Esophagus muscularis mucosa (tissue), 4 donors: ENCODE measurements at regions not wholly inside any gene's neighbourhood (a gene's known extent, or its start where the extent isn't known, plus 50 kb on each side); places are given as distances from the start of the nearest gene placed in this dataset.

Source experiments
- DNase-seq: peaks from one replicate; pipeline ENCODE4 v3.0.0-alpha.2; 2017; ENCODE audit errors: extremely low spot score
- H3K27ac ChIP-seq, 4 donors: fragments of 200-600 bp; sonication (generic); replicated peaks in 1 of 4; 1 replicate in 3 of 4; 2 replicates in 1 of 4; pipeline ENCODE4 v1.5.1; 2016 to 2019; ENCODE audit warnings: mild to moderate bottlenecking in 1 of 4
- H3K27me3 ChIP-seq, 4 donors: fragments of 200-600 bp; sonication (generic); one replicate each; pipeline versions ENCODE4 v1.5.1 to v1.6.0; 2016 to 2019
- H3K36me3 ChIP-seq, 4 donors: fragments of 200-600 bp; sonication (generic); one replicate each; pipeline ENCODE4 v1.5.1; 2016 to 2019
- H3K4me1 ChIP-seq, 4 donors: fragments of 200-600 bp; sonication (generic); one replicate each; pipeline ENCODE4 v1.5.1; 2016 to 2019
- H3K4me3 ChIP-seq, 4 donors: fragments of 200-600 bp; sonication (generic); 1 replicate in 2 of 4; 2 replicates in 2 of 4; pipeline ENCODE4 v1.5.1; 2016 to 2019; ENCODE audit warnings: mild to moderate bottlenecking in 4 of 4, moderate library complexity in 1 of 4
- H3K9me3 ChIP-seq, 4 donors: fragments of 200-600 bp; sonication (generic); 1 replicate in 3 of 4; 2 replicates in 1 of 4; pipeline ENCODE4 v1.5.1; 2016 to 2019
- EP300 ChIP-seq: sonication (generic); formaldehyde crosslinking; IDR thresholded peaks from one replicate; pipeline ENCODE4 v1.6.1; 2017; ENCODE audit warnings: antibody characterized with exemption
- POLR2A ChIP-seq: fragments of 450-650 bp; IDR thresholded peaks from one replicate; pipeline ENCODE4 v1.6.1; 2017; ENCODE audit warnings: antibody characterized with exemption, moderate library complexity, mild to moderate bottlenecking, low read depth
- POLR2AphosphoS5 ChIP-seq, 2 donors: sonication (generic); formaldehyde crosslinking; IDR thresholded peaks; one replicate each; pipeline ENCODE4 v1.6.1; 2017; ENCODE audit warnings: antibody characterized with exemption in 2 of 2
- WGBS: methylation state at CpG from one replicate; pipeline ENCODE4 v1.1.5; 2018; 5-methylcytosine and 5-hydroxymethylcytosine counted together
- intact Hi-C: fragments of 100-400 bp; cut with DNase I; formaldehyde crosslinking; loops from one replicate; pipeline ENCODE4 v1.15.1; 2023
- TF ChIP-seq, protein P1 (sequence below), 3 experiments: fragments of 200-600 bp in 2 of 3; fragments of 450-650 bp in 1 of 3; sonication (generic) in 2 of 3; IDR thresholded peaks; one replicate each; pipeline ENCODE4 v1.5.1; 2017 to 2019; ENCODE audit warnings: antibody characterized with exemption in 3 of 3, mild to moderate bottlenecking in 2 of 3, moderate library complexity in 1 of 3

GRCh38 chr4:163654621-163655020 is 160.1 kb downstream of the TMA16 start:
- peaks cover 0 to 14% (median 5%) of the 10 kb centered on the region in 4 donors for H3K9me3 ChIP-seq
- TF ChIP-seq, protein P1, sequence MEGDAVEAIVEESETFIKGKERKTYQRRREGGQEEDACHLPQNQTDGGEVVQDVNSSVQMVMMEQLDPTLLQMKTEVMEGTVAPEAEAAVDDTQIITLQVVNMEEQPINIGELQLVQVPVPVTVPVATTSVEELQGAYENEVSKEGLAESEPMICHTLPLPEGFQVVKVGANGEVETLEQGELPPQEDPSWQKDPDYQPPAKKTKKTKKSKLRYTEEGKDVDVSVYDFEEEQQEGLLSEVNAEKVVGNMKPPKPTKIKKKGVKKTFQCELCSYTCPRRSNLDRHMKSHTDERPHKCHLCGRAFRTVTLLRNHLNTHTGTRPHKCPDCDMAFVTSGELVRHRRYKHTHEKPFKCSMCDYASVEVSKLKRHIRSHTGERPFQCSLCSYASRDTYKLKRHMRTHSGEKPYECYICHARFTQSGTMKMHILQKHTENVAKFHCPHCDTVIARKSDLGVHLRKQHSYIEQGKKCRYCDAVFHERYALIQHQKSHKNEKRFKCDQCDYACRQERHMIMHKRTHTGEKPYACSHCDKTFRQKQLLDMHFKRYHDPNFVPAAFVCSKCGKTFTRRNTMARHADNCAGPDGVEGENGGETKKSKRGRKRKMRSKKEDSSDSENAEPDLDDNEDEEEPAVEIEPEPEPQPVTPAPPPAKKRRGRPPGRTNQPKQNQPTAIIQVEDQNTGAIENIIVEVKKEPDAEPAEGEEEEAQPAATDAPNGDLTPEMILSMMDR (IDR thresholded peaks at IDR 0.05) = no peak
- no peak for TF ChIP-seq POLR2AphosphoS5 (IDR thresholded peaks at IDR 0.05)
- TF ChIP-seq POLR2A = no peak
- no peak for TF ChIP-seq EP300
- H3K27ac ChIP-seq = no peak overlapping the region
- no peaks in the 10 kb centered on the region for H3K36me3 ChIP-seq
- no peaks in the 10 kb centered on the region for H3K4me1 ChIP-seq
- H3K27me3 ChIP-seq = no peaks in the 10 kb centered on the region
- no peak overlapping the region for H3K4me3 ChIP-seq
- no peak for DNase-seq
- intact Hi-C loops = no loop called here
- WGBS = 87% methylated on average over 2 of the region's 2 CpGs

DNA sequence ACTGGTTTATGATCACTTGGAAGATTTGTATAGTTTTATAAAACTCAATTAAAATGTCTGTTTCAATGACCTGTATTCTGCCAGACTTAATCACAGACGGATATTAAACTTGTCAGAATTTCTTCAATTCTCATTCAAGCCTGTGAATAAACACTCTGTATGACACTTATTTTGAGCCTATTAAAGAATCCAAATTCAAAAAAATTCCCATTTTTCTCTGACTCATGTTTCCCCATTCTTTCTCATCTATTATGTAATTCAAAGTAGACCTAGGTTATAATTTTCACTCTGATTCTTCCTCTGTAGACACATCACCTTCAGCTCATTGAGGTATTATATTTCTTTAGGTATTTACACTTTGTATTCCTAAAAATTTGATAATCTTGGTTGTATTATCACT is 166.1 kb downstream of the TMA16 start:
- intact Hi-C loops = no loop called here
- TF ChIP-seq POLR2A = no peak
- no peaks in the 10 kb centered on the region for H3K36me3 ChIP-seq
- H3K4me3 ChIP-seq = no peak overlapping the region
- 79% methylated on average over 1 of the region's 1 CpG for WGBS
- DNase-seq = no peak
- H3K27me3 ChIP-seq = no peaks in the 10 kb centered on the region
- H3K27ac ChIP-seq = no peak overlapping the region
- H3K4me1 ChIP-seq = no peaks in the 10 kb centered on the region
- peaks cover 0 to 14% (median 5%) of the 10 kb centered on the region in 4 donors for H3K9me3 ChIP-seq

DNA sequence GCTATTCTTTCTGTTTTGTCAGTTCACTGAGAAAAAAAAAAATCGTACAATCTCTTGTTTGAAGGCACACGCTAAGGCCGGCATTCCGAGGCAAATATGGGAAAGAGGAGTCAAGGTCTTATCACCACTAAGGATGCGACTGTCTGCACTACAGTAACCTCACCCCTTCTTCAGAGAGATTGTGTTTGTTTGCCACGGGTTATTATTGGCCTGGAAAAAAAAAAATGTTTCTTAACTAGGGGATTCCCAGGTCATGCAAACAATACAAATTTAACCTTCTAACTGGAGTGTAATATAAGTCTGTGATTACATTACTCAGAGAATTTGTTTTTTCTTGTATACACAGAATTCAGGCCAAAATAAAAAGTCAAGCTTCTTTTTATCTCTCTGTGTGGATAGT is 168.3 kb downstream of the TMA16 start:
- Histone ChIP-seq H3K9me3 (peaks cover 0 to 4% (median 0%) of the 10 kb centered on the region in 4 donors), H3K36me3 (no peaks in the 10 kb centered on the region), H3K27me3 (no peaks in the 10 kb centered on the region), H3K4me3 (no peak overlapping the region), H3K27ac (no peak overlapping the region), H3K4me1 (no peaks in the 10 kb centered on the region)
- TF ChIP-seq POLR2AphosphoS5 (IDR thresholded peaks at IDR 0.05) = no peak
- TF ChIP-seq POLR2A = no peak
- TF ChIP-seq EP300 = no peak
- TF ChIP-seq, protein P1 (IDR thresholded peaks at IDR 0.05) = no peak
- DNase-seq = no peak
- intact Hi-C loops = no loop called here
- WGBS = 60% methylated on average over 6 of the region's 6 CpGs

GRCh38 chr4:163663454-163664225 is 169.2 kb downstream of the TMA16 start:
- DNase-seq = no peak
- H3K9me3 ChIP-seq = no peaks in the 10 kb centered on the region
- H3K27me3 ChIP-seq = no peaks in the 10 kb centered on the region
- no peaks in the 10 kb centered on the region for H3K36me3 ChIP-seq
- no peak for TF ChIP-seq EP300
- TF ChIP-seq, protein P1 (IDR thresholded peaks at IDR 0.05) = no peak
- no peak for TF ChIP-seq POLR2AphosphoS5 (IDR thresholded peaks at IDR 0.05)
- no peak for TF ChIP-seq POLR2A
- 67% methylated on average over 5 of the region's 5 CpGs for WGBS
- H3K4me3 ChIP-seq = no peak overlapping the region
- intact Hi-C loops = no loop called here
- no peak overlapping the region for H3K27ac ChIP-seq
- H3K4me1 ChIP-seq = no peaks in the 10 kb centered on the region

GRCh38 chr4:163665101-163665500 is 170.6 kb downstream of the TMA16 start:
- TF ChIP-seq EP300 = no peak
- TF ChIP-seq POLR2AphosphoS5 (IDR thresholded peaks at IDR 0.05) = no peak
- TF ChIP-seq POLR2A = no peak
- TF ChIP-seq, protein P1 (IDR thresholded peaks at IDR 0.05) = no peak
- H3K36me3 ChIP-seq = no peaks in the 10 kb centered on the region
- no peak for DNase-seq
- H3K4me1 ChIP-seq = no peaks in the 10 kb centered on the region
- no peaks in the 10 kb centered on the region for H3K27me3 ChIP-seq
- WGBS = 83% methylated on average over 2 of the region's 2 CpGs
- no peak overlapping the region for H3K4me3 ChIP-seq
- intact Hi-C loops = no loop called here
- no peaks in the 10 kb centered on the region for H3K9me3 ChIP-seq
- no peak overlapping the region for H3K27ac ChIP-seq
